Mesothelial cell of epicardium (in vitro differentiated cells): ENCODE measurements at regions not wholly inside any gene's neighbourhood (a gene's known extent, or its start where the extent isn't known, plus 50 kb on each side); places are given as distances from the start of the nearest gene placed in this dataset.

Experiments used
- DNase-seq, 2 experiments: peaks; one replicate each; pipeline ENCODE4 v3.0.0; 2021; ENCODE audit warnings: low spot score in 2 of 2; ENCODE audit not compliant: unreplicated experiment in 2 of 2
- H3K27ac Mint-ChIP-seq: 2 replicates; pipeline ENCODE4 v1.8.0; 2021; ENCODE audit warnings: mixed read lengths
- H3K27me3 Mint-ChIP-seq: 2 replicates; pipeline ENCODE4 v1.8.0; 2021; ENCODE audit warnings: low read depth, mixed read lengths
- H3K36me3 Mint-ChIP-seq: 2 replicates; pipeline ENCODE4 v1.8.0; 2021; ENCODE audit warnings: mixed read lengths
- H3K4me1 Mint-ChIP-seq: 2 replicates; pipeline ENCODE4 v1.8.0; 2021; ENCODE audit warnings: mixed read lengths
- H3K4me3 Mint-ChIP-seq: 2 replicates; pipeline ENCODE4 v1.8.0; 2021; ENCODE audit warnings: mild to moderate bottlenecking, moderate library complexity, mixed read lengths
- H3K9me3 Mint-ChIP-seq: 2 replicates; pipeline ENCODE4 v1.8.0; 2021; ENCODE audit warnings: mixed read lengths
- TF ChIP-seq, protein P1 (sequence below): fragments of 200-600 bp; sonication (generic); IDR thresholded peaks from one replicate; pipeline ENCODE4 v1.5.0; 2021; ENCODE audit warnings: antibody characterized with exemption; ENCODE audit not compliant: unreplicated experiment

DNA sequence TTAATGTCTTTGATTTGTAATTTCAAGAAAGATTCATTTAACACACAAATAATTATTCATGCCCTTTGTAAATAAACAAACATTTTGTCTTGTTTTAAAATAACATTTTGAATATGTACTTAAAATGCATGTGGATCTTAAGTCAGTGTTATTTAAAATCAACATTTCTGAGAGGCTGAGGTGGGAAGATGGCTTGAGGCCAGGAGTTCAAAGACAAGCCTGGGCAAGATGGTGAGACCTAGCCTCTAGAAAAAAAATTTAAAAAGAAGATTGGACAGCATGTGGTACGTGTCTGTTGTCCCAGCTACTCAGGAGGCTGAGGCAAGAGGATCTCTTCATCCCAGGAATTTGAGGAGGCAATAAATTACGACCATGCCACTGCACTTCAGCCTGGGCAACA, 1268.2 kb downstream of the SLITRK1 start:
- TF ChIP-seq, protein P1, sequence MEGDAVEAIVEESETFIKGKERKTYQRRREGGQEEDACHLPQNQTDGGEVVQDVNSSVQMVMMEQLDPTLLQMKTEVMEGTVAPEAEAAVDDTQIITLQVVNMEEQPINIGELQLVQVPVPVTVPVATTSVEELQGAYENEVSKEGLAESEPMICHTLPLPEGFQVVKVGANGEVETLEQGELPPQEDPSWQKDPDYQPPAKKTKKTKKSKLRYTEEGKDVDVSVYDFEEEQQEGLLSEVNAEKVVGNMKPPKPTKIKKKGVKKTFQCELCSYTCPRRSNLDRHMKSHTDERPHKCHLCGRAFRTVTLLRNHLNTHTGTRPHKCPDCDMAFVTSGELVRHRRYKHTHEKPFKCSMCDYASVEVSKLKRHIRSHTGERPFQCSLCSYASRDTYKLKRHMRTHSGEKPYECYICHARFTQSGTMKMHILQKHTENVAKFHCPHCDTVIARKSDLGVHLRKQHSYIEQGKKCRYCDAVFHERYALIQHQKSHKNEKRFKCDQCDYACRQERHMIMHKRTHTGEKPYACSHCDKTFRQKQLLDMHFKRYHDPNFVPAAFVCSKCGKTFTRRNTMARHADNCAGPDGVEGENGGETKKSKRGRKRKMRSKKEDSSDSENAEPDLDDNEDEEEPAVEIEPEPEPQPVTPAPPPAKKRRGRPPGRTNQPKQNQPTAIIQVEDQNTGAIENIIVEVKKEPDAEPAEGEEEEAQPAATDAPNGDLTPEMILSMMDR: no peak
- H3K4me3 Mint-ChIP-seq: no peak overlapping the region
- H3K9me3 Mint-ChIP-seq: no peaks in the 10 kb centered on the region
- H3K27me3 Mint-ChIP-seq: no peaks in the 10 kb centered on the region
- H3K4me1 Mint-ChIP-seq: peaks cover 3% of the 10 kb centered on the region
- H3K36me3 Mint-ChIP-seq: no peaks in the 10 kb centered on the region
- DNase-seq: no peak
- H3K27ac Mint-ChIP-seq: no peak overlapping the region

DNA sequence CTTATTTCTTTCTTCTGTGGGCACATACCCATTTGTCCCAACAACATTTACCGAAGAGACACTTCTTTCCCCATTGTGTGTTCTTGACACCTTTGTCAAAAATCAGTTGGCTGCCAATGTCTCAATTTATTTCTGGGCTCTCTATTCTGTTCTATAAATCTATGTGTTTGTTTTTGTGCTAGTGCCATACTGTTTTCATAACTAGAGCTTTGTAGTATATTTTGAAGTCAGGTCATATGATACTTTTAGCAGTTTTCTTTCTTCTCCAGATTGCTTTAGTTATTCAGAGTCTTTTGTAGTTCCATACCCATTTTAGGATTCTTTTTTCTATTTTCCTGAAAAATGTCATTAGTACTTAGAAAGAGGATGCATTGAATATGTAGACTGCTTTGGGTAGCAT, 1276.3 kb downstream of the SLITRK1 start:
- H3K27ac Mint-ChIP-seq: no peak overlapping the region
- DNase-seq: no peak
- H3K4me3 Mint-ChIP-seq: no peak overlapping the region
- H3K36me3 Mint-ChIP-seq: peaks cover 7% of the 10 kb centered on the region
- no peaks in the 10 kb centered on the region for H3K27me3 Mint-ChIP-seq
- H3K4me1 Mint-ChIP-seq: no peaks in the 10 kb centered on the region
- TF ChIP-seq, protein P1: no peak
- H3K9me3 Mint-ChIP-seq: peaks cover 29% of the 10 kb centered on the region

DNA sequence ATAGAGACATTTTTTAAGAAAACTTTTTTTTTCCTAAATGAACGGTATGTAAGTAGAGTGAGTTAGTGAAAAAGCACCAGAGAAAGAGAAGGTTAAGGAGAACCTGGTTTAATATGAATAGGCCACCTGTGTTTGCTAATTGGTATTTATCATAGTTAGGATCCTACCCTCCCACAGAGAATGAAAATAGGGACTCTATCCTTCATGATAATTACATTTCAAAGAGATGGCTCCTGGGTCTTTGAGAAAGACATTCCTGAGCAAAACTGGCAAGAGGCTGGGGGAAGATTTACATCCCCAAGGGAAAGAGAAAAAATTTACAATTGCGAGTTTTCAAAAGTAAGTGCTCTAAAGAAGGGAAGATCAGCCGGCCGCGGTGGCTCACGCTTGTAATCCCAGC, 1284.5 kb downstream of the SLITRK1 start:
- TF ChIP-seq, protein P1: no peak
- H3K36me3 Mint-ChIP-seq: peaks cover 9% of the 10 kb centered on the region
- H3K9me3 Mint-ChIP-seq: peaks cover 43% of the 10 kb centered on the region
- H3K27ac Mint-ChIP-seq: no peak overlapping the region
- no peak overlapping the region for H3K4me3 Mint-ChIP-seq
- peaks cover 4% of the 10 kb centered on the region for H3K4me1 Mint-ChIP-seq
- no peak for DNase-seq
- H3K27me3 Mint-ChIP-seq: no peaks in the 10 kb centered on the region

DNA sequence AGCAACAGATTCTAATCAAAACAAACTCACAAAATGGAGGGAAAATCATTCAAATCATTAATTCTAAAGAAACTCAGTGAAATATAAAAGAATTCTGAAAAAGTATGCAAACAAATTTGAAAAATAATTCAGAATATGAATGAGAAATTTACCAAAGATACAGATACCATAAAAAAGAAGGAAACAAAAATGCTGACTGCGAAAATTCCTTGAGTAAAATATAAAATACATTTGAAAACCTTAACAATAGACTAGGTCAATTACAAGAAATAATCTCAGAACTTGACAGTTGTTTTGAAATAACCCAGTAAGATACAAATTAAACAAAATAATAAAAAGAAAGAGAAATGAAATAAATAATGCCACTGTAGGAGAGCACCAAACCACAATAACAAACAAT, 1289.0 kb downstream of the SLITRK1 start:
- TF ChIP-seq, protein P1: no peak
- Mint-ChIP-seq H3K4me3 (no peak overlapping the region), H3K36me3 (peaks cover 9% of the 10 kb centered on the region), H3K27ac (no peak overlapping the region), H3K27me3 (no peaks in the 10 kb centered on the region), H3K4me1 (peaks cover 4% of the 10 kb centered on the region), H3K9me3 (peaks cover 51% of the 10 kb centered on the region)
- no peak for DNase-seq

DNA sequence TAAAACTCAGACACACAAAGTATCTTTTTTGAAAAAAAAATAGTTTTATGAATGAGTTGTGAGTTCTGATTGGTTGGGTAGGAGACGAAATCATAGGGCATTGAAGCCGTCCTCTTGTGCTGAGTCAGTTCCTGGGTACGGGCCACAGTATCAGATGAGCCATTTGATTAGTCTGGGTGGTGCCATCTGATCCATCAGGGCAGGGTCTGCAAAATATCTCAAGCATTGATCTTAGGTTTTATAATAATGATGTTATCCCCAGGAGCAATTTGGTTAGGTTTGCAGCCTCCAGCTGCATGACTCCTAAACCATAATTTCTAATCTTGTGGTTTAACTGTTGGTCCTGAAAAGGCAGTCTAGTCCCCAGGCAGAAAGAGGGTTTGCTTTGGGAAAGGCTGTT, 1310.6 kb downstream of the SLITRK1 start:
- Mint-ChIP-seq H3K27me3 (no peaks in the 10 kb centered on the region), H3K4me3 (no peak overlapping the region), H3K4me1 (no peaks in the 10 kb centered on the region), H3K27ac (no peak overlapping the region), H3K9me3 (peaks cover 19% of the 10 kb centered on the region), H3K36me3 (peaks cover 1% of the 10 kb centered on the region)
- TF ChIP-seq, protein P1: no peak
- DNase-seq: no peak

DNA sequence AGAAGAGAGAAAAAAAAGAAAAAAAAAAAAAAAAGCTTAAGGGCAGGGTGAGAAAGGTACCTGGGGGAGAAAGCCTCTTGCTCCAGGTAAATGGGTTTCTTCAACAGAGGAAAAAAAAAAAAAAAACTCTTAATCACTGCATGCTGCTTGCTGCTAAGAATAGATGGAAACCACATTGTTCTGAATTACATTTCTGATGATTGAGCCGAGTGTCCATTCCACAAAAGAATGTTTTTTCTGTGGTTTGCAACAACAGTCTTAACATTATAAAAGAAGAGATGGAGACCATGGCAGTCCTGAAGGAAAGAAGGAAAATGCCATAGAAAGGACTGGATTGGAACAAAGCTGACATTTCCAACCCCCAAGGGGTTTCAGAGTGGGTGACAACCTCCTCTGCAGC, 1312.7 kb downstream of the SLITRK1 start:
- peaks cover 14% of the 10 kb centered on the region for H3K9me3 Mint-ChIP-seq
- H3K27ac Mint-ChIP-seq: no peak overlapping the region
- no peaks in the 10 kb centered on the region for H3K36me3 Mint-ChIP-seq
- H3K4me1 Mint-ChIP-seq: no peaks in the 10 kb centered on the region
- H3K4me3 Mint-ChIP-seq: no peak overlapping the region
- H3K27me3 Mint-ChIP-seq: no peaks in the 10 kb centered on the region
- TF ChIP-seq, protein P1: no peak
- no peak for DNase-seq
